ENCODE measurements at regions not wholly inside any gene's neighbourhood (a gene's known extent, or its start where the extent isn't known, plus 50 kb on each side); places are given as distances from the start of the nearest gene placed in this dataset.

DNA sequence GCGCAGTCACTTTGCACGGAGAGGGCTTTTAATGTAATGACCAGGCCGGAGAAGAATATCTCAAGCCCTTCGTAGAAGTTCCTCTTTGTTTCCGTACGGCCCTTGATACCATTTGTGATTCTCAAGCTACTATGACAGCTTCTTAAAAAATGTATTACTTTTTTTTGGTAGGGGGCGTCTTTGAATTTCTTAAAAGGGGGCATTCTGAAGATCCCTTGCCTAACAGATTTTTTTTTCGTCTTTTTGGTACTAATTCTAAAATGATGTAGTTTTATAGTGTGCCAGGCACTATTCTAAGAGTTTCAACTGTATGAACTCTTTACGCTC lies 614.0 kb downstream of the MCTP2 start:
- H3K27me3 ChIP-seq (ENCODE audit: control insufficient read depth in 1 of 2, insufficient read depth in 2 of 2, low read length in 2 of 2): no peaks in the 10 kb centered on the region; a peak in 1 of 5 replicates
- H3K36me3 ChIP-seq (replicated peaks in 1 of 2; ENCODE audit: control insufficient read depth in 1 of 2, insufficient read depth in 2 of 2, low read length in 2 of 2): no peaks in the 10 kb centered on the region
- 26% methylated on average over 9 of the region's 9 CpGs for WGBS (ENCODE audit: low lambda C conversion rate)
- H3K27ac ChIP-seq (ENCODE audit: extremely low read length, insufficient read depth, low read length): peak overlapping the region; percentile 97
- ATAC-seq (no peak), DNase-seq (ENCODE audit: low spot score) (no peak), FAIRE-seq (no peak)
- peaks cover 52% of the 10 kb centered on the region for H3K4me1 ChIP-seq (ENCODE audit: insufficient read depth, low read length)
- peaks cover 26% of the 10 kb centered on the region for H3K9me3 ChIP-seq (ENCODE audit: low read length)
- CTCF ChIA-PET (ENCODE audit: low intra/inter-chr PET ratio, low total read pairs): no interaction called here
- H3K4me2 ChIP-seq (ENCODE audit: low read depth, low read length): peak overlapping the region; percentile 89
- no peaks in the 10 kb centered on the region for H3K79me2 ChIP-seq (ENCODE audit: insufficient read depth, low read length)
- POLR2A ChIA-PET: interaction anchor here (0.9 to 2.0 kb wide), 6 partner anchors 9 to 1486 kb away, joined by 3 to 7 read pairs (median 3); partner anchors contain the start of gene NR2F2
- H4K20me1 ChIP-seq (ENCODE audit: insufficient read depth, low read length): no peaks in the 10 kb centered on the region
- no peak overlapping the region for H2AFZ ChIP-seq (ENCODE audit: low read length)
- intact Hi-C loops (cut with micrococcal nuclease; ENCODE audit: unreplicated experiment): no loop called here
- BruUV-seq (replicated peaks): TSS peak; percentile 93
- in situ Hi-C loops (cut with HindIII; ENCODE audit: extremely low pct_ligation_motif_present, low pct_unique_long_range_greater_than_20kb): no loop called here
- peak overlapping the region; percentile 70 for H3K9ac ChIP-seq (ENCODE audit: insufficient read depth, low read depth, low read length)
- H3K4me3 ChIP-seq (replicated peaks in 1 of 3; ENCODE audit: insufficient read depth in 1 of 3, low read depth in 2 of 3, low read length in 3 of 3): peak overlapping the region; percentile 0 to 52 (median 33)
- no peak for TF ChIP-seq PLRG1 (conservative IDR thresholded peaks at IDR 0.05)
- TF ChIP-seq FOXA3 (CRISPR knock-in tag; IDR thresholded peaks at IDR 0.05): no peak
- TF ChIP-seq, protein P1, sequence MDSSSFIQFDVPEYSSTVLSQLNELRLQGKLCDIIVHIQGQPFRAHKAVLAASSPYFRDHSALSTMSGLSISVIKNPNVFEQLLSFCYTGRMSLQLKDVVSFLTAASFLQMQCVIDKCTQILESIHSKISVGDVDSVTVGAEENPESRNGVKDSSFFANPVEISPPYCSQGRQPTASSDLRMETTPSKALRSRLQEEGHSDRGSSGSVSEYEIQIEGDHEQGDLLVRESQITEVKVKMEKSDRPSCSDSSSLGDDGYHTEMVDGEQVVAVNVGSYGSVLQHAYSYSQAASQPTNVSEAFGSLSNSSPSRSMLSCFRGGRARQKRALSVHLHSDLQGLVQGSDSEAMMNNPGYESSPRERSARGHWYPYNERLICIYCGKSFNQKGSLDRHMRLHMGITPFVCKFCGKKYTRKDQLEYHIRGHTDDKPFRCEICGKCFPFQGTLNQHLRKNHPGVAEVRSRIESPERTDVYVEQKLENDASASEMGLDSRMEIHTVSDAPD (CRISPR knock-in tag; IDR thresholded peaks at IDR 0.05): no peak
- TF ChIP-seq KLF6 (CRISPR knock-in tag; IDR thresholded peaks at IDR 0.05): no peak
- no peak for TF ChIP-seq KAT8 (CRISPR knock-in tag; IDR thresholded peaks at IDR 0.05)
- TF ChIP-seq TEAD2 (CRISPR knock-in tag; IDR thresholded peaks at IDR 0.05): no peak
- 0 out of 2 replicates have a peak, but pooled peaks have one; percentile 8 for TF ChIP-seq ZNF878 (CRISPR knock-in tag; IDR thresholded peaks at IDR 0.05)
- TF ChIP-seq, protein P2, sequence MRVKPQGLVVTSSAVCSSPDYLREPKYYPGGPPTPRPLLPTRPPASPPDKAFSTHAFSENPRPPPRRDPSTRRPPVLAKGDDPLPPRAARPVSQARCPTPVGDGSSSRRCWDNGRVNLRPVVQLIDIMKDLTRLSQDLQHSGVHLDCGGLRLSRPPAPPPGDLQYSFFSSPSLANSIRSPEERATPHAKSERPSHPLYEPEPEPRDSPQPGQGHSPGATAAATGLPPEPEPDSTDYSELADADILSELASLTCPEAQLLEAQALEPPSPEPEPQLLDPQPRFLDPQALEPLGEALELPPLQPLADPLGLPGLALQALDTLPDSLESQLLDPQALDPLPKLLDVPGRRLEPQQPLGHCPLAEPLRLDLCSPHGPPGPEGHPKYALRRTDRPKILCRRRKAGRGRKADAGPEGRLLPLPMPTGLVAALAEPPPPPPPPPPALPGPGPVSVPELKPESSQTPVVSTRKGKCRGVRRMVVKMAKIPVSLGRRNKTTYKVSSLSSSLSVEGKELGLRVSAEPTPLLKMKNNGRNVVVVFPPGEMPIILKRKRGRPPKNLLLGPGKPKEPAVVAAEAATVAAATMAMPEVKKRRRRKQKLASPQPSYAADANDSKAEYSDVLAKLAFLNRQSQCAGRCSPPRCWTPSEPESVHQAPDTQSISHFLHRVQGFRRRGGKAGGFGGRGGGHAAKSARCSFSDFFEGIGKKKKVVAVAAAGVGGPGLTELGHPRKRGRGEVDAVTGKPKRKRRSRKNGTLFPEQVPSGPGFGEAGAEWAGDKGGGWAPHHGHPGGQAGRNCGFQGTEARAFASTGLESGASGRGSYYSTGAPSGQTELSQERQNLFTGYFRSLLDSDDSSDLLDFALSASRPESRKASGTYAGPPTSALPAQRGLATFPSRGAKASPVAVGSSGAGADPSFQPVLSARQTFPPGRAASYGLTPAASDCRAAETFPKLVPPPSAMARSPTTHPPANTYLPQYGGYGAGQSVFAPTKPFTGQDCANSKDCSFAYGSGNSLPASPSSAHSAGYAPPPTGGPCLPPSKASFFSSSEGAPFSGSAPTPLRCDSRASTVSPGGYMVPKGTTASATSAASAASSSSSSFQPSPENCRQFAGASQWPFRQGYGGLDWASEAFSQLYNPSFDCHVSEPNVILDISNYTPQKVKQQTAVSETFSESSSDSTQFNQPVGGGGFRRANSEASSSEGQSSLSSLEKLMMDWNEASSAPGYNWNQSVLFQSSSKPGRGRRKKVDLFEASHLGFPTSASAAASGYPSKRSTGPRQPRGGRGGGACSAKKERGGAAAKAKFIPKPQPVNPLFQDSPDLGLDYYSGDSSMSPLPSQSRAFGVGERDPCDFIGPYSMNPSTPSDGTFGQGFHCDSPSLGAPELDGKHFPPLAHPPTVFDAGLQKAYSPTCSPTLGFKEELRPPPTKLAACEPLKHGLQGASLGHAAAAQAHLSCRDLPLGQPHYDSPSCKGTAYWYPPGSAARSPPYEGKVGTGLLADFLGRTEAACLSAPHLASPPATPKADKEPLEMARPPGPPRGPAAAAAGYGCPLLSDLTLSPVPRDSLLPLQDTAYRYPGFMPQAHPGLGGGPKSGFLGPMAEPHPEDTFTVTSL (CRISPR knock-in tag; IDR thresholded peaks at IDR 0.05; ENCODE audit: borderline replicate concordance): 0 out of 2 replicates have a peak, but pooled peaks have one; percentile 16
- TF ChIP-seq TOE1 (CRISPR knock-in tag; IDR thresholded peaks at IDR 0.05): no peak
- no peak; the same call in 1 of the 2 replicates for TF ChIP-seq SAFB2 (CRISPR knock-in tag; IDR thresholded peaks at IDR 0.05; ENCODE audit: borderline replicate concordance, low read depth)
- TF ChIP-seq MIER3 (CRISPR knock-in tag; IDR thresholded peaks at IDR 0.05; ENCODE audit: borderline replicate concordance): no peak
- TF ChIP-seq, protein P3, sequence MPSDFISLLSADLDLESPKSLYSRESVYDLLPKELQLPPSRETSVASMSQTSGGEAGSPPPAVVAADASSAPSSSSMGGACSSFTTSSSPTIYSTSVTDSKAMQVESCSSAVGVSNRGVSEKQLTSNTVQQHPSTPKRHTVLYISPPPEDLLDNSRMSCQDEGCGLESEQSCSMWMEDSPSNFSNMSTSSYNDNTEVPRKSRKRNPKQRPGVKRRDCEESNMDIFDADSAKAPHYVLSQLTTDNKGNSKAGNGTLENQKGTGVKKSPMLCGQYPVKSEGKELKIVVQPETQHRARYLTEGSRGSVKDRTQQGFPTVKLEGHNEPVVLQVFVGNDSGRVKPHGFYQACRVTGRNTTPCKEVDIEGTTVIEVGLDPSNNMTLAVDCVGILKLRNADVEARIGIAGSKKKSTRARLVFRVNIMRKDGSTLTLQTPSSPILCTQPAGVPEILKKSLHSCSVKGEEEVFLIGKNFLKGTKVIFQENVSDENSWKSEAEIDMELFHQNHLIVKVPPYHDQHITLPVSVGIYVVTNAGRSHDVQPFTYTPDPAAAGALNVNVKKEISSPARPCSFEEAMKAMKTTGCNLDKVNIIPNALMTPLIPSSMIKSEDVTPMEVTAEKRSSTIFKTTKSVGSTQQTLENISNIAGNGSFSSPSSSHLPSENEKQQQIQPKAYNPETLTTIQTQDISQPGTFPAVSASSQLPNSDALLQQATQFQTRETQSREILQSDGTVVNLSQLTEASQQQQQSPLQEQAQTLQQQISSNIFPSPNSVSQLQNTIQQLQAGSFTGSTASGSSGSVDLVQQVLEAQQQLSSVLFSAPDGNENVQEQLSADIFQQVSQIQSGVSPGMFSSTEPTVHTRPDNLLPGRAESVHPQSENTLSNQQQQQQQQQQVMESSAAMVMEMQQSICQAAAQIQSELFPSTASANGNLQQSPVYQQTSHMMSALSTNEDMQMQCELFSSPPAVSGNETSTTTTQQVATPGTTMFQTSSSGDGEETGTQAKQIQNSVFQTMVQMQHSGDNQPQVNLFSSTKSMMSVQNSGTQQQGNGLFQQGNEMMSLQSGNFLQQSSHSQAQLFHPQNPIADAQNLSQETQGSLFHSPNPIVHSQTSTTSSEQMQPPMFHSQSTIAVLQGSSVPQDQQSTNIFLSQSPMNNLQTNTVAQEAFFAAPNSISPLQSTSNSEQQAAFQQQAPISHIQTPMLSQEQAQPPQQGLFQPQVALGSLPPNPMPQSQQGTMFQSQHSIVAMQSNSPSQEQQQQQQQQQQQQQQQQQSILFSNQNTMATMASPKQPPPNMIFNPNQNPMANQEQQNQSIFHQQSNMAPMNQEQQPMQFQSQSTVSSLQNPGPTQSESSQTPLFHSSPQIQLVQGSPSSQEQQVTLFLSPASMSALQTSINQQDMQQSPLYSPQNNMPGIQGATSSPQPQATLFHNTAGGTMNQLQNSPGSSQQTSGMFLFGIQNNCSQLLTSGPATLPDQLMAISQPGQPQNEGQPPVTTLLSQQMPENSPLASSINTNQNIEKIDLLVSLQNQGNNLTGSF (CRISPR knock-in tag; IDR thresholded peaks at IDR 0.05): no peak
- TF ChIP-seq, protein P4, sequence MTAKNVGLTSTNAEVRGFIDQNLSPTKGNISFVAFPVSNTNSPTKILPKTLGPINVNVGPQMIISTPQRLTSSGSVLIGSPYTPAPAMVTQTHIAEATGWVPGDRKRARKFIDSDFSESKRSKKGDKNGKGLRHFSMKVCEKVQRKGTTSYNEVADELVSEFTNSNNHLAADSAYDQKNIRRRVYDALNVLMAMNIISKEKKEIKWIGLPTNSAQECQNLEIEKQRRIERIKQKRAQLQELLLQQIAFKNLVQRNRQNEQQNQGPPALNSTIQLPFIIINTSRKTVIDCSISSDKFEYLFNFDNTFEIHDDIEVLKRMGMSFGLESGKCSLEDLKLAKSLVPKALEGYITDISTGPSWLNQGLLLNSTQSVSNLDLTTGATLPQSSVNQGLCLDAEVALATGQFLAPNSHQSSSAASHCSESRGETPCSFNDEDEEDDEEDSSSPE (CRISPR knock-in tag; IDR thresholded peaks at IDR 0.05): no peak
